KMS-11 (cell line): ENCODE measurements at regions not wholly inside any gene's neighbourhood (a gene's known extent, or its start where the extent isn't known, plus 50 kb on each side); places are given as distances from the start of the nearest gene placed in this dataset.

Experiments used
- H2AFZ ChIP-seq: fragments of 200-600 bp; sonication (generic); 2 replicates; pipeline ENCODE4 v1.6.1; 2016; ENCODE audit warnings: antibody characterized with exemption, mixed run types, low read depth
- H3K27ac ChIP-seq: fragments of 200-600 bp; sonication (generic); 2 replicates; pipeline ENCODE4 v1.6.1; 2016; ENCODE audit warnings: mild to moderate bottlenecking, mixed run types
- H3K27me3 ChIP-seq: fragments of 200-600 bp; sonication (generic); 2 replicates; pipeline ENCODE4 v1.6.1; 2017; ENCODE audit warnings: mild to moderate bottlenecking, low read depth, mixed run types, moderate library complexity; ENCODE audit not compliant: insufficient read depth
- H3K36me3 ChIP-seq: fragments of 200-600 bp; sonication (generic); 2 replicates; pipeline ENCODE4 v1.6.1; 2017; ENCODE audit warnings: mild to moderate bottlenecking, mixed run types; ENCODE audit not compliant: insufficient read depth
- H3K4me1 ChIP-seq: fragments of 200-600 bp; sonication (generic); 2 replicates; pipeline ENCODE4 v1.6.1; 2016; ENCODE audit warnings: mild to moderate bottlenecking, low read depth, mixed run types; ENCODE audit not compliant: poor library complexity, severe bottlenecking
- H3K4me2 ChIP-seq: fragments of 200-600 bp; sonication (generic); 2 replicates; pipeline ENCODE4 v1.7.0; 2016; ENCODE audit warnings: mild to moderate bottlenecking, mixed run types
- H3K4me3 ChIP-seq: fragments of 200-600 bp; sonication (generic); IDR thresholded peaks from 2 replicates; pipeline ENCODE4 v1.6.1; 2017; ENCODE audit warnings: low read depth, low read length, mixed read lengths; ENCODE audit not compliant: insufficient read depth
- H3K79me2 ChIP-seq: fragments of 200-600 bp; sonication (generic); 2 replicates; pipeline ENCODE4 v1.6.1; 2016; ENCODE audit warnings: low read depth, mixed run types; ENCODE audit not compliant: insufficient read depth
- H3K9ac ChIP-seq: fragments of 200-600 bp; sonication (generic); 2 replicates; pipeline ENCODE4 v1.6.1; 2016; ENCODE audit warnings: mild to moderate bottlenecking, mixed run types
- H4K20me1 ChIP-seq: fragments of 200-600 bp; sonication (generic); 2 replicates; pipeline ENCODE4 v1.6.1; 2016; ENCODE audit warnings: mild to moderate bottlenecking, mixed run types; ENCODE audit not compliant: insufficient read depth
- TF ChIP-seq, protein P1 (sequence below): fragments of 200-600 bp; sonication (generic); conservative IDR thresholded peaks from 2 replicates; pipeline ENCODE4 v1.6.1; 2017; ENCODE audit warnings: low read depth, mild to moderate bottlenecking, antibody characterized with exemption, low read length, moderate library complexity, mixed read lengths

- Histone ChIP-seq H3K9ac (no peak overlapping the region), H3K36me3 (no peaks in the 10 kb centered on the region), H3K27me3 (no peaks in the 10 kb centered on the region), H3K27ac (no peak overlapping the region), H2AFZ (no peak overlapping the region), H3K4me1 (no peaks in the 10 kb centered on the region), H3K79me2 (no peaks in the 10 kb centered on the region), H3K4me2 (no peak overlapping the region), H4K20me1 (no peaks in the 10 kb centered on the region), H3K4me3 (no peak overlapping the region)
- TF ChIP-seq, protein P1, sequence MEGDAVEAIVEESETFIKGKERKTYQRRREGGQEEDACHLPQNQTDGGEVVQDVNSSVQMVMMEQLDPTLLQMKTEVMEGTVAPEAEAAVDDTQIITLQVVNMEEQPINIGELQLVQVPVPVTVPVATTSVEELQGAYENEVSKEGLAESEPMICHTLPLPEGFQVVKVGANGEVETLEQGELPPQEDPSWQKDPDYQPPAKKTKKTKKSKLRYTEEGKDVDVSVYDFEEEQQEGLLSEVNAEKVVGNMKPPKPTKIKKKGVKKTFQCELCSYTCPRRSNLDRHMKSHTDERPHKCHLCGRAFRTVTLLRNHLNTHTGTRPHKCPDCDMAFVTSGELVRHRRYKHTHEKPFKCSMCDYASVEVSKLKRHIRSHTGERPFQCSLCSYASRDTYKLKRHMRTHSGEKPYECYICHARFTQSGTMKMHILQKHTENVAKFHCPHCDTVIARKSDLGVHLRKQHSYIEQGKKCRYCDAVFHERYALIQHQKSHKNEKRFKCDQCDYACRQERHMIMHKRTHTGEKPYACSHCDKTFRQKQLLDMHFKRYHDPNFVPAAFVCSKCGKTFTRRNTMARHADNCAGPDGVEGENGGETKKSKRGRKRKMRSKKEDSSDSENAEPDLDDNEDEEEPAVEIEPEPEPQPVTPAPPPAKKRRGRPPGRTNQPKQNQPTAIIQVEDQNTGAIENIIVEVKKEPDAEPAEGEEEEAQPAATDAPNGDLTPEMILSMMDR = no peak
Measured at GRCh38 chr6:22717915-22718314, 148.5 kb downstream of the HDGFL1 start.

DNA sequence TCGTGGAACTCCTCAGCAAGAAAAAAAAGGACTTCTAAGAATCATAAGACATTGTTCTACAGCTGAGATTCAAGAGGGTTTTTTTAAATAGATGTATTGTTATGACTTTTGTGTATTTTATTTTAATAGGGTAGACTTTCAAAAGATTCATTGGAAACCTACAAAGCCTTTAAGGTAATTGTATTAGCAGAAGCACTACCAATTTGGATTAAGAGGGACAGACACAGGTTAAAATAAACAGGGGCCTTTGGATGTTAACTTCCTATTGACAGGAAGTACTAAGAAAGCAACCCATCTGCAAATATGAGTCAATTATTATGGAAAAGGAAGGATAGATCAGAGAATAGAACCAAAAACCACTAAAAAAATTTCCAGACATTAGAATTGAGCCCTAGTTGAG, 153.5 kb downstream of the HDGFL1 start:
- Histone ChIP-seq H3K4me3 (no peak overlapping the region), H4K20me1 (no peaks in the 10 kb centered on the region), H3K36me3 (no peaks in the 10 kb centered on the region), H3K27me3 (no peaks in the 10 kb centered on the region), H3K9ac (no peak overlapping the region), H3K4me2 (no peak overlapping the region), H3K4me1 (no peaks in the 10 kb centered on the region), H2AFZ (no peak overlapping the region), H3K79me2 (no peaks in the 10 kb centered on the region), H3K27ac (no peak overlapping the region)
- TF ChIP-seq, protein P1 = no peak

- TF ChIP-seq, protein P1 = no peak
- no peaks in the 10 kb centered on the region for H4K20me1 ChIP-seq
- H3K9ac ChIP-seq = no peak overlapping the region
- no peaks in the 10 kb centered on the region for H3K27me3 ChIP-seq
- H3K79me2 ChIP-seq = no peaks in the 10 kb centered on the region
- no peak overlapping the region for H3K4me2 ChIP-seq
- H3K4me1 ChIP-seq = no peaks in the 10 kb centered on the region
- H3K4me3 ChIP-seq = no peak overlapping the region
- no peaks in the 10 kb centered on the region for H3K36me3 ChIP-seq
- H3K27ac ChIP-seq = no peak overlapping the region
- H2AFZ ChIP-seq = no peak overlapping the region
Measured at GRCh38 chr6:22726966-22727365, 157.6 kb downstream of the HDGFL1 start.

GRCh38 chr6:22727710-22728109, 158.3 kb downstream of the HDGFL1 start:
- TF ChIP-seq, protein P1 = no peak
- Histone ChIP-seq H4K20me1 (no peaks in the 10 kb centered on the region), H3K4me1 (no peaks in the 10 kb centered on the region), H3K36me3 (no peaks in the 10 kb centered on the region), H3K27ac (no peak overlapping the region), H3K4me2 (no peak overlapping the region), H3K79me2 (no peaks in the 10 kb centered on the region), H2AFZ (no peak overlapping the region), H3K9ac (no peak overlapping the region), H3K4me3 (no peak overlapping the region), H3K27me3 (no peaks in the 10 kb centered on the region)
